ENCODE measurements at regions not wholly inside any gene's neighbourhood (a gene's known extent, or its start where the extent isn't known, plus 50 kb on each side); places are given as distances from the start of the nearest gene placed in this dataset.

DNA sequence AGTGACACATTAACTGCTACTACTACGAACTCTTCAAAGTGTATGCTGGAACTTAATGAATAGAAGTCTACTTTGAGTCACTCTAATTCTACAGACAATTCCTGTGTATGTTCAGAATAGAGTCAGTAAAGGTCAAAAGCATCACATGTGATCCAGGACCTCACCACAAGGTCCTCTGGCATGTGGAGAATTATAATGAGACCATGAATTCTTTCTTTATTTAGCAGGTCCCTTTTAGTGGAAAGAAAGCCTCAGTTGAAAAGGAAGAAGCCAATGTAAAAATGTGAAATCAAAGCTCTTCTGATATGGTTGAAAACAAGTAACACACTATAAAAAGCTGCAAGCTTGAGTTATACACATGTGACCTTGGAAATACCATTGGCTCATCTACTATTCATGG is 1612.1 kb upstream of the GOT2 start:
- H3K27ac Mint-ChIP-seq = no peak overlapping the region
- DNase-seq (ENCODE audit: low spot score in 2 of 2, unreplicated experiment in 2 of 2) = no peak
- TF ChIP-seq, protein P1, sequence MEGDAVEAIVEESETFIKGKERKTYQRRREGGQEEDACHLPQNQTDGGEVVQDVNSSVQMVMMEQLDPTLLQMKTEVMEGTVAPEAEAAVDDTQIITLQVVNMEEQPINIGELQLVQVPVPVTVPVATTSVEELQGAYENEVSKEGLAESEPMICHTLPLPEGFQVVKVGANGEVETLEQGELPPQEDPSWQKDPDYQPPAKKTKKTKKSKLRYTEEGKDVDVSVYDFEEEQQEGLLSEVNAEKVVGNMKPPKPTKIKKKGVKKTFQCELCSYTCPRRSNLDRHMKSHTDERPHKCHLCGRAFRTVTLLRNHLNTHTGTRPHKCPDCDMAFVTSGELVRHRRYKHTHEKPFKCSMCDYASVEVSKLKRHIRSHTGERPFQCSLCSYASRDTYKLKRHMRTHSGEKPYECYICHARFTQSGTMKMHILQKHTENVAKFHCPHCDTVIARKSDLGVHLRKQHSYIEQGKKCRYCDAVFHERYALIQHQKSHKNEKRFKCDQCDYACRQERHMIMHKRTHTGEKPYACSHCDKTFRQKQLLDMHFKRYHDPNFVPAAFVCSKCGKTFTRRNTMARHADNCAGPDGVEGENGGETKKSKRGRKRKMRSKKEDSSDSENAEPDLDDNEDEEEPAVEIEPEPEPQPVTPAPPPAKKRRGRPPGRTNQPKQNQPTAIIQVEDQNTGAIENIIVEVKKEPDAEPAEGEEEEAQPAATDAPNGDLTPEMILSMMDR (IDR thresholded peaks at IDR 0.05; ENCODE audit: unreplicated experiment) = no peak

DNA sequence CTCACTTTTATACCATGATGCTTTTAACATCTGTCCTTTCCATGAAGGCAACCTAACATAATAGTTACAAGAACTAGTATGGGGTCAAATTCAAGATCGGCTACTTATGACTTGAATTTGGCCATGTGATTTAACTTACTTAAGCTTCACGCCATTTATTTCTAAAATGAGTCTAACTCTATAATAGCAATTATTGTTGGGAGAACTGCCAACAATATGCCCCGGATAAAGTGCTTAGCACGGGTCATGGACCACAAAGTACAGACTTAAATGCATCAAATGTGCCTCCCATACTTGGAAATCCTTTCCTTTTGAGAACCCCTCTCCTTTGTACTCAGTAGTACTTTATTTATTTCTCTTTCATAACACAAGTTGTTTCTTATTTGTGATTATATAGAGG is 1603.6 kb upstream of the GOT2 start:
- no peaks in the 10 kb centered on the region for H3K4me1 Mint-ChIP-seq
- no peak for DNase-seq (ENCODE audit: low spot score in 2 of 2, unreplicated experiment in 2 of 2)
- TF ChIP-seq, protein P1 (IDR thresholded peaks at IDR 0.05; ENCODE audit: unreplicated experiment) = no peak
- no peak overlapping the region for H3K27ac Mint-ChIP-seq
- H3K4me3 Mint-ChIP-seq = no peak overlapping the region
- no peaks in the 10 kb centered on the region for H3K27me3 Mint-ChIP-seq (ENCODE audit: low read depth)
- no peaks in the 10 kb centered on the region for H3K36me3 Mint-ChIP-seq
- H3K9me3 Mint-ChIP-seq = peaks cover 3% of the 10 kb centered on the region

More for the DNA sequence above, 1612.1 kb upstream of the GOT2 start:
- Mint-ChIP-seq H3K4me1 (no peaks in the 10 kb centered on the region), H3K9me3 (no peaks in the 10 kb centered on the region), H3K27me3 (ENCODE audit: low read depth) (peaks cover 14% of the 10 kb centered on the region), H3K4me3 (no peak overlapping the region), H3K36me3 (no peaks in the 10 kb centered on the region)

- TF ChIP-seq, protein P1 (IDR thresholded peaks at IDR 0.05; ENCODE audit: unreplicated experiment) = no peak
- Mint-ChIP-seq H3K4me3 (no peak overlapping the region), H3K27me3 (ENCODE audit: low read depth) (peaks cover 12% of the 10 kb centered on the region)
These were observed 1597.1 kb upstream of the GOT2 start for GRCh38 chr16:60331168-60331567.

GRCh38 chr16:60329108-60329507 is 1595.0 kb upstream of the GOT2 start:
- no peak overlapping the region for H3K27ac Mint-ChIP-seq
- no peaks in the 10 kb centered on the region for H3K36me3 Mint-ChIP-seq
- no peak for DNase-seq (ENCODE audit: low spot score in 2 of 2, unreplicated experiment in 2 of 2)
- no peak overlapping the region for H3K4me3 Mint-ChIP-seq
- TF ChIP-seq, protein P1 (IDR thresholded peaks at IDR 0.05; ENCODE audit: unreplicated experiment) = no peak
- H3K4me1 Mint-ChIP-seq = no peaks in the 10 kb centered on the region
- H3K27me3 Mint-ChIP-seq (ENCODE audit: low read depth) = peaks cover 12% of the 10 kb centered on the region
- H3K9me3 Mint-ChIP-seq = peaks cover 3% of the 10 kb centered on the region

More at GRCh38 chr16:60331168-60331567, 1597.1 kb upstream of the GOT2 start:
- Mint-ChIP-seq H3K36me3 (no peaks in the 10 kb centered on the region), H3K9me3 (peaks cover 3% of the 10 kb centered on the region), H3K4me1 (no peaks in the 10 kb centered on the region), H3K27ac (no peak overlapping the region)
- no peak for DNase-seq (ENCODE audit: low spot score in 2 of 2, unreplicated experiment in 2 of 2)

DNA sequence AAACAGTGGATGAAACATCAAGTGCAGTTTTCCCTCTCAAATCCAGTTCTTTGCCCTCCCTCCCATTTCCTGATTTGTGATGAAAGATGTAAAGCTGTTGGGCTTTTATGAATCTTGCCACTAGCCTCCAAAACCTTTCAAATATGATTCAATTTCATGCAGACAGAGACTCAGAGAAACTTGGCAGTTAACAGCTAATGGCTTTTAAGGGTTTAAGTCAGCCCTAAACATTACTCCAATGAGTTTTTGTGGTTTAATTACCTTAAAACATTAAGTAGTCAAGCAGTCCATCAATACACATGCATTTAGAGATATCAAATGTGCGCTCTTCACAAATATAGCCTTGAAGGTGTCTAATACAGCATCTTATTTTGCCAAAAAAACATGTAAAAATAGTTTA is 1594.0 kb upstream of the GOT2 start:
- no peaks in the 10 kb centered on the region for H3K4me1 Mint-ChIP-seq
- H3K4me3 Mint-ChIP-seq = no peak overlapping the region
- TF ChIP-seq, protein P1 (IDR thresholded peaks at IDR 0.05; ENCODE audit: unreplicated experiment) = no peak
- H3K36me3 Mint-ChIP-seq = no peaks in the 10 kb centered on the region
- peaks cover 12% of the 10 kb centered on the region for H3K27me3 Mint-ChIP-seq (ENCODE audit: low read depth)
- peaks cover 3% of the 10 kb centered on the region for H3K9me3 Mint-ChIP-seq
- H3K27ac Mint-ChIP-seq = no peak overlapping the region
- DNase-seq (ENCODE audit: low spot score in 2 of 2, unreplicated experiment in 2 of 2) = no peak

DNA sequence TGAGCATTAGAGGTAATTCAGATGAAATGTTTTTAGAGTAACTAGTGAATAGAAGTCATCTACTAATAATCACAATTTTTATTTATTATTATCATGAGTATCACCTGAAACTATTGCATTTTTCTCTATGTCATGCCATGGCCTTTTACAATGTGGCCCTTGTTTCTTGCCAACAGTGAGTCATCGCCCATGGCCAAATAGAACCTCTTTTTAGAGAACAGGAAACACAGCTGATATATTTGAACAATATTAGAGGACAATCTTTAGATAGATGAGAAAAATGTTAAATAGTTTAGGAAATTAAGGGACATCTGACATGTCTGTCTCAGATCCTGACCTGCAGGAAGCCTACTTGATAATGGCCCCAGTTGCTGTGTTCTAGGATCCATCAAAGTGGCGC is 1584.4 kb upstream of the GOT2 start:
- Mint-ChIP-seq H3K4me1 (no peaks in the 10 kb centered on the region), H3K4me3 (no peak overlapping the region), H3K36me3 (no peaks in the 10 kb centered on the region), H3K9me3 (peaks cover 4% of the 10 kb centered on the region), H3K27me3 (ENCODE audit: low read depth) (peaks cover 6% of the 10 kb centered on the region), H3K27ac (no peak overlapping the region)
- DNase-seq (ENCODE audit: low spot score in 2 of 2, unreplicated experiment in 2 of 2) = no peak
- TF ChIP-seq, protein P1 (IDR thresholded peaks at IDR 0.05; ENCODE audit: unreplicated experiment) = no peak
